Ascending aorta (tissue), 2 donors: ENCODE measurements at regions not wholly inside any gene's neighbourhood (a gene's known extent, or its start where the extent isn't known, plus 50 kb on each side); places are given as distances from the start of the nearest gene placed in this dataset.

Experiments used
- DNase-seq, 2 donors: peaks; one replicate each; pipeline ENCODE4 v3.0.0-alpha.2; 2019; ENCODE audit warnings: low spot score in 2 of 2
- H3K27ac ChIP-seq, 2 donors: fragments of 200-600 bp; sonication (generic); one replicate each; pipeline ENCODE4 v1.5.1; 2016 to 2017; ENCODE audit warnings: mild to moderate bottlenecking in 1 of 2
- H3K27me3 ChIP-seq: fragments of 200-600 bp; sonication (generic); one replicate; pipeline ENCODE4 v1.5.1; 2017
- H3K36me3 ChIP-seq, 2 donors: fragments of 200-600 bp; sonication (generic); one replicate each; pipeline ENCODE4 v1.5.1; 2016
- H3K4me1 ChIP-seq, 2 donors: fragments of 200-600 bp; sonication (generic); one replicate each; pipeline ENCODE4 v1.5.1; 2016 to 2017; ENCODE audit warnings: mild to moderate bottlenecking in 1 of 2
- H3K4me3 ChIP-seq, 2 donors: fragments of 200-600 bp; sonication (generic); one replicate each; pipeline ENCODE4 v1.5.1; 2016 to 2017; ENCODE audit warnings: mild to moderate bottlenecking in 1 of 2
- H3K9me3 ChIP-seq, 2 donors: fragments of 200-600 bp; sonication (generic); one replicate each; pipeline ENCODE4 v1.5.1; 2016
- intact Hi-C: fragments of 100-400 bp; cut with DNase I; formaldehyde crosslinking; loops from one replicate; pipeline ENCODE4 v1.15.1; 2023
- TF ChIP-seq, protein P1 (sequence below), 3 experiments: fragments of 200-600 bp in 2 of 3; fragments of 450-650 bp in 1 of 3; sonication (generic) in 2 of 3; IDR thresholded peaks; one replicate each; pipeline ENCODE4 v1.5.1; 2016 to 2019; ENCODE audit warnings: antibody characterized with exemption in 3 of 3, mild to moderate bottlenecking in 1 of 3, moderate library complexity in 1 of 3

GRCh38 chr4:89509708-89510281, 202.2 kb upstream of the GPRIN3 start:
- Histone ChIP-seq H3K4me1 (no peaks in the 10 kb centered on the region), H3K27ac (no peak overlapping the region), H3K27me3 (no peaks in the 10 kb centered on the region), H3K9me3 (no peaks in the 10 kb centered on the region), H3K4me3 (no peak overlapping the region), H3K36me3 (no peaks in the 10 kb centered on the region)
- TF ChIP-seq, protein P1, sequence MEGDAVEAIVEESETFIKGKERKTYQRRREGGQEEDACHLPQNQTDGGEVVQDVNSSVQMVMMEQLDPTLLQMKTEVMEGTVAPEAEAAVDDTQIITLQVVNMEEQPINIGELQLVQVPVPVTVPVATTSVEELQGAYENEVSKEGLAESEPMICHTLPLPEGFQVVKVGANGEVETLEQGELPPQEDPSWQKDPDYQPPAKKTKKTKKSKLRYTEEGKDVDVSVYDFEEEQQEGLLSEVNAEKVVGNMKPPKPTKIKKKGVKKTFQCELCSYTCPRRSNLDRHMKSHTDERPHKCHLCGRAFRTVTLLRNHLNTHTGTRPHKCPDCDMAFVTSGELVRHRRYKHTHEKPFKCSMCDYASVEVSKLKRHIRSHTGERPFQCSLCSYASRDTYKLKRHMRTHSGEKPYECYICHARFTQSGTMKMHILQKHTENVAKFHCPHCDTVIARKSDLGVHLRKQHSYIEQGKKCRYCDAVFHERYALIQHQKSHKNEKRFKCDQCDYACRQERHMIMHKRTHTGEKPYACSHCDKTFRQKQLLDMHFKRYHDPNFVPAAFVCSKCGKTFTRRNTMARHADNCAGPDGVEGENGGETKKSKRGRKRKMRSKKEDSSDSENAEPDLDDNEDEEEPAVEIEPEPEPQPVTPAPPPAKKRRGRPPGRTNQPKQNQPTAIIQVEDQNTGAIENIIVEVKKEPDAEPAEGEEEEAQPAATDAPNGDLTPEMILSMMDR (IDR thresholded peaks at IDR 0.05), result no peak
- DNase-seq, result no peak
- intact Hi-C loops, result no loop called here

GRCh38 chr4:89506866-89507491, 199.4 kb upstream of the GPRIN3 start:
- no peak overlapping the region for H3K27ac ChIP-seq
- H3K27me3 ChIP-seq, result no peaks in the 10 kb centered on the region
- no peaks in the 10 kb centered on the region for H3K9me3 ChIP-seq
- no peak for DNase-seq
- TF ChIP-seq, protein P1 (IDR thresholded peaks at IDR 0.05), result no peak
- intact Hi-C loops, result no loop called here
- no peaks in the 10 kb centered on the region for H3K4me1 ChIP-seq
- H3K4me3 ChIP-seq, result no peak overlapping the region
- H3K36me3 ChIP-seq, result no peaks in the 10 kb centered on the region

GRCh38 chr4:89502581-89502980, 195.0 kb upstream of the GPRIN3 start:
- Histone ChIP-seq H3K27ac (no peak overlapping the region), H3K9me3 (no peaks in the 10 kb centered on the region), H3K4me1 (no peaks in the 10 kb centered on the region), H3K4me3 (no peak overlapping the region), H3K27me3 (no peaks in the 10 kb centered on the region), H3K36me3 (no peaks in the 10 kb centered on the region)
- TF ChIP-seq, protein P1 (IDR thresholded peaks at IDR 0.05), result no peak
- DNase-seq, result no peak
- intact Hi-C loops, result no loop called here

- intact Hi-C loops, result no loop called here
- TF ChIP-seq, protein P1 (IDR thresholded peaks at IDR 0.05), result no peak
- no peaks in the 10 kb centered on the region for H3K36me3 ChIP-seq
- H3K4me1 ChIP-seq, result no peaks in the 10 kb centered on the region
- no peak overlapping the region for H3K27ac ChIP-seq
- H3K27me3 ChIP-seq, result no peaks in the 10 kb centered on the region
- H3K4me3 ChIP-seq, result no peak overlapping the region
- H3K9me3 ChIP-seq, result no peaks in the 10 kb centered on the region
- no peak for DNase-seq
Observed at GRCh38 chr4:89497517-89498308, 190.1 kb upstream of the GPRIN3 start.

GRCh38 chr4:89496851-89497250, 189.3 kb upstream of the GPRIN3 start:
- H3K4me3 ChIP-seq, result no peak overlapping the region
- intact Hi-C loops, result no loop called here
- no peaks in the 10 kb centered on the region for H3K36me3 ChIP-seq
- TF ChIP-seq, protein P1 (IDR thresholded peaks at IDR 0.05), result no peak
- H3K9me3 ChIP-seq, result no peaks in the 10 kb centered on the region
- H3K27ac ChIP-seq, result no peak overlapping the region
- H3K27me3 ChIP-seq, result no peaks in the 10 kb centered on the region
- no peak for DNase-seq
- no peaks in the 10 kb centered on the region for H3K4me1 ChIP-seq
